ENCODE measurements at regions not wholly inside any gene's neighbourhood (a gene's known extent, or its start where the extent isn't known, plus 50 kb on each side); places are given as distances from the start of the nearest gene placed in this dataset.

GRCh38 chr10:4007771-4008170 lies 222.8 kb upstream of the KLF6 start:
- no peak for ATAC-seq
- H3K4me1 ChIP-seq (ENCODE audit: control insufficient read depth, insufficient read depth, low read length): no peaks in the 10 kb centered on the region
- 92% methylated on average over 4 of the region's 4 CpGs for WGBS
- intact Hi-C loops (cut with DNase I): no loop called here
- no peaks in the 10 kb centered on the region for H3K27me3 ChIP-seq (ENCODE audit: control insufficient read depth, insufficient read depth)
- H3K4me3 ChIP-seq (ENCODE audit: low read length): no peak overlapping the region
- no peaks in the 10 kb centered on the region for H3K9me3 ChIP-seq (ENCODE audit: control insufficient read depth, low read length)
- no peak for DNase-seq
- no peak overlapping the region for H3K27ac ChIP-seq (ENCODE audit: low read length)

- no peaks in the 10 kb centered on the region for H3K27me3 ChIP-seq (ENCODE audit: control insufficient read depth, insufficient read depth)
- H3K9me3 ChIP-seq (ENCODE audit: control insufficient read depth, low read length): no peaks in the 10 kb centered on the region
- DNase-seq (no peak), ATAC-seq (no peak)
- 81% methylated on average over 7 of the region's 7 CpGs for WGBS
- H3K4me3 ChIP-seq (ENCODE audit: low read length): no peak overlapping the region
- H3K4me1 ChIP-seq (ENCODE audit: control insufficient read depth, insufficient read depth, low read length): no peaks in the 10 kb centered on the region
- intact Hi-C loops (cut with DNase I): no loop called here
- H3K27ac ChIP-seq (ENCODE audit: low read length): no peak overlapping the region
These were observed 221.8 kb upstream of the KLF6 start for GRCh38 chr10:4006858-4007257.

- Histone ChIP-seq H3K4me3 (ENCODE audit: low read length) (no peak overlapping the region), H3K9me3 (ENCODE audit: control insufficient read depth, low read length) (no peaks in the 10 kb centered on the region), H3K27ac (ENCODE audit: low read length) (no peak overlapping the region), H3K4me1 (ENCODE audit: control insufficient read depth, insufficient read depth, low read length) (no peaks in the 10 kb centered on the region), H3K27me3 (ENCODE audit: control insufficient read depth, insufficient read depth) (no peaks in the 10 kb centered on the region)
- intact Hi-C loops (cut with DNase I): no loop called here
- 79% methylated on average over 8 of the region's 8 CpGs for WGBS
- ATAC-seq (peak in 1 of 2 donors; percentile 28), DNase-seq (peak in 2 of 3 donors; percentile 32 to 67)
These were observed 221.0 kb upstream of the KLF6 start for GRCh38 chr10:4006051-4006450.

GRCh38 chr10:4004990-4005389 lies 220.0 kb upstream of the KLF6 start:
- DNase-seq (no peak), ATAC-seq (no peak)
- Histone ChIP-seq H3K4me3 (ENCODE audit: low read length) (no peak overlapping the region), H3K9me3 (ENCODE audit: control insufficient read depth, low read length) (no peaks in the 10 kb centered on the region), H3K4me1 (ENCODE audit: control insufficient read depth, insufficient read depth, low read length) (no peaks in the 10 kb centered on the region), H3K27ac (ENCODE audit: low read length) (no peak overlapping the region), H3K27me3 (ENCODE audit: control insufficient read depth, insufficient read depth) (no peaks in the 10 kb centered on the region)
- WGBS: 84% methylated on average over 8 of the region's 8 CpGs
- intact Hi-C loops (cut with DNase I): no loop called here

GRCh38 chr10:4004144-4004543 lies 219.1 kb upstream of the KLF6 start:
- Histone ChIP-seq H3K9me3 (ENCODE audit: control insufficient read depth, low read length) (no peaks in the 10 kb centered on the region), H3K4me3 (ENCODE audit: low read length) (no peak overlapping the region), H3K27me3 (ENCODE audit: control insufficient read depth, insufficient read depth) (no peaks in the 10 kb centered on the region), H3K4me1 (ENCODE audit: control insufficient read depth, insufficient read depth, low read length) (no peaks in the 10 kb centered on the region), H3K27ac (ENCODE audit: low read length) (no peak overlapping the region)
- WGBS: 66% methylated on average over 5 of the region's 5 CpGs
- ATAC-seq (no peak), DNase-seq (no peak)
- intact Hi-C loops (cut with DNase I): no loop called here

GRCh38 chr10:4003348-4003973 lies 218.5 kb upstream of the KLF6 start:
- Histone ChIP-seq H3K4me1 (ENCODE audit: control insufficient read depth, insufficient read depth, low read length) (no peaks in the 10 kb centered on the region), H3K27me3 (ENCODE audit: control insufficient read depth, insufficient read depth) (no peaks in the 10 kb centered on the region), H3K27ac (ENCODE audit: low read length) (no peak overlapping the region), H3K4me3 (ENCODE audit: low read length) (no peak overlapping the region), H3K9me3 (ENCODE audit: control insufficient read depth, low read length) (no peaks in the 10 kb centered on the region)
- DNase-seq: no peak
- 92% methylated on average over 7 of the region's 7 CpGs for WGBS
- ATAC-seq: no peak
- intact Hi-C loops (cut with DNase I): no loop called here

- no peak overlapping the region for H3K27ac ChIP-seq (ENCODE audit: low read length)
- WGBS: 74% methylated on average over 2 of the region's 2 CpGs
- no peaks in the 10 kb centered on the region for H3K27me3 ChIP-seq (ENCODE audit: control insufficient read depth, insufficient read depth)
- H3K4me1 ChIP-seq (ENCODE audit: control insufficient read depth, insufficient read depth, low read length): no peaks in the 10 kb centered on the region
- DNase-seq (no peak), ATAC-seq (no peak)
- intact Hi-C loops (cut with DNase I): no loop called here
- no peak overlapping the region for H3K4me3 ChIP-seq (ENCODE audit: low read length)
- no peaks in the 10 kb centered on the region for H3K9me3 ChIP-seq (ENCODE audit: control insufficient read depth, low read length)
These were observed 216.8 kb upstream of the KLF6 start for GRCh38 chr10:4001811-4002210.

GRCh38 chr10:3999642-4000041 lies 214.6 kb upstream of the KLF6 start:
- no peak overlapping the region for H3K4me3 ChIP-seq (ENCODE audit: low read length)
- no peaks in the 10 kb centered on the region for H3K4me1 ChIP-seq (ENCODE audit: control insufficient read depth, insufficient read depth, low read length)
- DNase-seq (no peak), ATAC-seq (no peak)
- H3K9me3 ChIP-seq (ENCODE audit: control insufficient read depth, low read length): no peaks in the 10 kb centered on the region
- no peaks in the 10 kb centered on the region for H3K27me3 ChIP-seq (ENCODE audit: control insufficient read depth, insufficient read depth)
- WGBS: 87% methylated on average over 2 of the region's 2 CpGs
- H3K27ac ChIP-seq (ENCODE audit: low read length): no peak overlapping the region
- intact Hi-C loops (cut with DNase I): no loop called here

- intact Hi-C loops (cut with DNase I): no loop called here
- Histone ChIP-seq H3K27me3 (ENCODE audit: control insufficient read depth, insufficient read depth) (no peaks in the 10 kb centered on the region), H3K4me3 (ENCODE audit: low read length) (no peak overlapping the region), H3K27ac (ENCODE audit: low read length) (no peak overlapping the region), H3K4me1 (ENCODE audit: control insufficient read depth, insufficient read depth, low read length) (no peaks in the 10 kb centered on the region), H3K9me3 (ENCODE audit: control insufficient read depth, low read length) (no peaks in the 10 kb centered on the region)
- ATAC-seq (no peak), DNase-seq (no peak)
- WGBS: 84% methylated on average over 4 of the region's 4 CpGs
These were observed 211.7 kb upstream of the KLF6 start for GRCh38 chr10:3996697-3997096.

GRCh38 chr10:3995302-3996210 lies 210.5 kb upstream of the KLF6 start:
- Histone ChIP-seq H3K9me3 (ENCODE audit: control insufficient read depth, low read length) (no peaks in the 10 kb centered on the region), H3K4me1 (ENCODE audit: control insufficient read depth, insufficient read depth, low read length) (no peaks in the 10 kb centered on the region), H3K27ac (ENCODE audit: low read length) (no peak overlapping the region), H3K4me3 (ENCODE audit: low read length) (no peak overlapping the region), H3K27me3 (ENCODE audit: control insufficient read depth, insufficient read depth) (no peaks in the 10 kb centered on the region)
- WGBS: 57% methylated on average over 8 of the region's 8 CpGs
- intact Hi-C loops (cut with DNase I): no loop called here
- no peak for ATAC-seq
- no peak for DNase-seq

GRCh38 chr10:3992382-3993178 lies 207.6 kb upstream of the KLF6 start:
- no peak for ATAC-seq
- Histone ChIP-seq H3K27ac (ENCODE audit: low read length) (no peak overlapping the region), H3K9me3 (ENCODE audit: control insufficient read depth, low read length) (no peaks in the 10 kb centered on the region), H3K4me3 (ENCODE audit: low read length) (no peak overlapping the region), H3K27me3 (ENCODE audit: control insufficient read depth, insufficient read depth) (no peaks in the 10 kb centered on the region), H3K4me1 (ENCODE audit: control insufficient read depth, insufficient read depth, low read length) (no peaks in the 10 kb centered on the region)
- intact Hi-C loops (cut with DNase I): no loop called here
- WGBS: 85% methylated on average over 16 of the region's 16 CpGs
- no peak for DNase-seq
